Bronchial epithelial cell (primary cell): ENCODE measurements at regions not wholly inside any gene's neighbourhood (a gene's known extent, or its start where the extent isn't known, plus 50 kb on each side); places are given as distances from the start of the nearest gene placed in this dataset.
A peak's percentile ranks its signal among the peaks of the same experiment; 100 is the strongest.

Experiments
- DNase-seq: peaks from one replicate; pipeline ENCODE4 v3.0.0-alpha.2; 2010; ENCODE audit warnings: low read depth
- FAIRE-seq: peaks from 2 replicates; lab custom pipeline; 2011; peaks lifted over from hg19 to GRCh38; lab: Jason Lieb, UNC
- H3K27me3 ChIP-seq: 2 replicates; pipeline ENCODE4 v1.5.1; 2011; ENCODE audit warnings: low read length; ENCODE audit not compliant: control insufficient read depth, insufficient read depth
- H3K36me3 ChIP-seq: 2 replicates; pipeline ENCODE4 v1.5.1; 2011; ENCODE audit warnings: low read length; ENCODE audit not compliant: control insufficient read depth, insufficient read depth
- H3K4me3 ChIP-seq: 2 replicates; pipeline ENCODE4 v1.5.1; 2011; ENCODE audit warnings: mild to moderate bottlenecking, low read depth, low read length, control low read depth
- CTCF ChIP-seq: IDR thresholded peaks from 2 replicates; pipeline ENCODE4 v1.5.1; 2011; ENCODE audit warnings: mild to moderate bottlenecking, moderate library complexity, low read length, control low read depth, inconsistent platforms; ENCODE audit not compliant: insufficient read depth, severe bottlenecking

- no peak overlapping the region for H3K4me3 ChIP-seq
- TF ChIP-seq CTCF, result no peak
- no peaks in the 10 kb centered on the region for H3K36me3 ChIP-seq
- FAIRE-seq (no peak), DNase-seq (no peak)
- no peaks in the 10 kb centered on the region for H3K27me3 ChIP-seq
These were observed 199.9 kb downstream of the RNF144A start for GRCh38 chr2:7117076-7117475.

- DNase-seq, result no peak
- no peak for FAIRE-seq
- Histone ChIP-seq H3K36me3 (no peaks in the 10 kb centered on the region), H3K27me3 (no peaks in the 10 kb centered on the region), H3K4me3 (no peak overlapping the region)
- no peak for TF ChIP-seq CTCF
These were observed 201.5 kb downstream of the RNF144A start for GRCh38 chr2:7118606-7119131.

- Histone ChIP-seq H3K4me3 (no peak overlapping the region), H3K36me3 (no peaks in the 10 kb centered on the region), H3K27me3 (no peaks in the 10 kb centered on the region)
- DNase-seq (peak; percentile 8), FAIRE-seq (peak; percentile 7)
- TF ChIP-seq CTCF, result peak; percentile 22
These were observed 202.1 kb downstream of the RNF144A start for GRCh38 chr2:7119132-7119835.

GRCh38 chr2:7121851-7122250 is 204.6 kb downstream of the RNF144A start:
- FAIRE-seq (no peak), DNase-seq (no peak)
- Histone ChIP-seq H3K4me3 (no peak overlapping the region), H3K36me3 (no peaks in the 10 kb centered on the region), H3K27me3 (no peaks in the 10 kb centered on the region)
- TF ChIP-seq CTCF, result no peak

GRCh38 chr2:7127156-7127555 is 209.9 kb downstream of the RNF144A start:
- DNase-seq (no peak), FAIRE-seq (no peak)
- TF ChIP-seq CTCF, result no peak
- Histone ChIP-seq H3K36me3 (no peaks in the 10 kb centered on the region), H3K4me3 (no peak overlapping the region), H3K27me3 (no peaks in the 10 kb centered on the region)
